Brain microvascular endothelial cell (primary cell): ENCODE measurements at regions not wholly inside any gene's neighbourhood (a gene's known extent, or its start where the extent isn't known, plus 50 kb on each side); places are given as distances from the start of the nearest gene placed in this dataset.

ENCODE experiments used
- DNase-seq: peaks from one replicate; pipeline ENCODE4 v3.0.0-alpha.2; 2020
- H3K27ac ChIP-seq: fragments of 250-450 bp; sonication (Bioruptor Pico); 2 replicates; pipeline ENCODE4 v1.5.1; 2020; ENCODE audit warnings: mild to moderate bottlenecking, moderate library complexity
- H3K27me3 ChIP-seq: fragments of 250-450 bp; sonication (Bioruptor Pico); replicated peaks from 2 replicates; pipeline ENCODE4 v1.5.1; 2020; ENCODE audit warnings: mild to moderate bottlenecking
- H3K36me3 ChIP-seq: fragments of 250-450 bp; sonication (Bioruptor Pico); replicated peaks from 2 replicates; pipeline ENCODE4 v1.5.1; 2020; ENCODE audit warnings: mild to moderate bottlenecking
- H3K4me3 ChIP-seq: 2 replicates; pipeline ENCODE4 v1.5.1; 2011; ENCODE audit warnings: low read depth, mild to moderate bottlenecking, control low read depth, low read length, moderate library complexity
- in situ Hi-C: cut with HindIII; loops from 2 replicates; pipeline ENCODE4 v1.10.0; 2017; ENCODE audit warnings: low sequenced_read_pairs, low pct_ligation_motif_present
- TF ChIP-seq, protein P1 (sequence below): IDR thresholded peaks from 2 replicates; pipeline ENCODE4 v1.5.1; 2011; ENCODE audit warnings: low read depth, mild to moderate bottlenecking, moderate library complexity, low read length, control low read depth, inconsistent platforms; ENCODE audit errors: missing control alignments

GRCh38 chr2:8583400-8584173 lies 98.3 kb upstream of the ID2 start:
- Histone ChIP-seq H3K27ac (no peak overlapping the region), H3K27me3 (peaks cover 3% of the 10 kb centered on the region), H3K4me3 (peak overlapping the region; percentile 17), H3K36me3 (no peaks in the 10 kb centered on the region)
- DNase-seq = peak; percentile 45
- in situ Hi-C loops = no loop called here
- TF ChIP-seq, protein P1, sequence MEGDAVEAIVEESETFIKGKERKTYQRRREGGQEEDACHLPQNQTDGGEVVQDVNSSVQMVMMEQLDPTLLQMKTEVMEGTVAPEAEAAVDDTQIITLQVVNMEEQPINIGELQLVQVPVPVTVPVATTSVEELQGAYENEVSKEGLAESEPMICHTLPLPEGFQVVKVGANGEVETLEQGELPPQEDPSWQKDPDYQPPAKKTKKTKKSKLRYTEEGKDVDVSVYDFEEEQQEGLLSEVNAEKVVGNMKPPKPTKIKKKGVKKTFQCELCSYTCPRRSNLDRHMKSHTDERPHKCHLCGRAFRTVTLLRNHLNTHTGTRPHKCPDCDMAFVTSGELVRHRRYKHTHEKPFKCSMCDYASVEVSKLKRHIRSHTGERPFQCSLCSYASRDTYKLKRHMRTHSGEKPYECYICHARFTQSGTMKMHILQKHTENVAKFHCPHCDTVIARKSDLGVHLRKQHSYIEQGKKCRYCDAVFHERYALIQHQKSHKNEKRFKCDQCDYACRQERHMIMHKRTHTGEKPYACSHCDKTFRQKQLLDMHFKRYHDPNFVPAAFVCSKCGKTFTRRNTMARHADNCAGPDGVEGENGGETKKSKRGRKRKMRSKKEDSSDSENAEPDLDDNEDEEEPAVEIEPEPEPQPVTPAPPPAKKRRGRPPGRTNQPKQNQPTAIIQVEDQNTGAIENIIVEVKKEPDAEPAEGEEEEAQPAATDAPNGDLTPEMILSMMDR = no peak

DNA sequence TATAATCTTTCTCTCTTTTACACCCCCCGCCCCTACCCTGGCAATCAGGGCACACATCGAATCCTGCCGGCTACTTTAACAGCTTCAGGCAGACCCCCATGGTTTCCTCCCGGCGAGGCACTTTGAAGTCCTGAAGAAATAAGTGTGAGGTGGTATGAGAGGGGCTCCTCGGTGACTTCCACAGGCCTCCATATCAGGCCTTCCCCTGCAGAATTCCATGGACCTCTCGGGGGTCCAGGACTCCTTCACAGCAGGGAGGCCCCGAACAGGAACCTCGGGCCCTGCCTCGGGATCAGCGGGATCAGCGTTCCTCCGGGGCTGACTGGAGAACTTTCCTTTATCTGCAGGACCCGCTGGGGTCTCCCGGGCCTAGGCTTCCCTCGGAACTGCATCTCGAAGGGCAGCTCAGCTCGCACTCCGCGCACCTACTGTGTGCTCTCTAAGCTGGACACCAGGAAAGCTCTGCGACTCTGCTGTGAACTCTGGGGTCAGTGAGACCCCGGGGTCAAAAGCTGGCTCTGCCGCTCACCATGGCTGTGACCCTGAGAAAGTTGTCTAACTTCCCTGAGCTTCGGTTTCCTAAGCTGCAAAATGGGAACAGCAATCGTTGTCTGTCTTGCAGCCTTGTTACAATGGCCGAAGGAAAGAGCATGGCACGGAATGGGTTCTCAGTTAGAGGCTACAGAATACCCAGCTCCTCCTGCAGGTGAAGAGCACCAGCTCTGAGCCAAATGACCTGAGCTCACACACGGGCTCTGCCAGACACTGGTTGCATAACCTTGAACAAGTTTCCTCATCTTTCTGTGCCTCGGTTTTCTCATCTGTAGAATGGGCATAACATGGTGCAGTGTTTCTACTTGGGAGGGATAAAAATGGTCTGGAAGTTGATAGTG lies 97.4 kb upstream of the ID2 start:
- H3K4me3 ChIP-seq = peak overlapping the region; percentile 17
- TF ChIP-seq, protein P1 = no peak
- H3K27ac ChIP-seq = no peak overlapping the region
- no peak for DNase-seq
- in situ Hi-C loops = no loop called here
- peaks cover 3% of the 10 kb centered on the region for H3K27me3 ChIP-seq
- no peaks in the 10 kb centered on the region for H3K36me3 ChIP-seq

DNA sequence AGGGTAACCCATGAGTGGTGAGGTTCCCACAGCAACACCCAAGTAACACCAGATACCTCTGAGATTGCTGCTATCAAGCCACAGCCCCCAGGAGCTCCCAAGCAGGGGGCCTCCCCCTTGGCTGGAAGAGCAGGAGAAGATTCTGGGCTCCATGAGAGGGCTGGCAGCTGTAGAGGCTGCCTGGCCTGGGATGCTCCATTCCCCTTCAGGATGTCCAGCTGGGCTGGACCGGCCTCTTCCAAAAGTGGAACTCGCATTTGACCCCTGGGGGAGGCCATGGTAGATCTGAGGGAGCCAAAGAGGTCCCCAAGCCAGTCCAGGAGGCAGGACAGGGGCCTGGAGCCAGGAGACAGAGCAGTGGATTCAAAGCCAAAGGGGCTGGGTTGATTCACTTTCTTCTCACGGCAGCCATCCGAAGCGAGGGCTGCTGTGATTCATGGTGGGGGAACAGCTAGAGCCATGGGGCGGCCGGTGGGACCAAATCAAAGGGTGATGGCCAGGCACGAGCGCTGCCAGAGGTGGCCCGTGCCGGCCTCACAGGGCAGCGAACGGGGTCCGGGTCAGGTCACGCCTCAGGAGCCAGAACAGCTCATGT lies 95.3 kb upstream of the ID2 start:
- DNase-seq = no peak
- TF ChIP-seq, protein P1 = no peak
- peaks cover 3% of the 10 kb centered on the region for H3K27me3 ChIP-seq
- no peak overlapping the region for H3K4me3 ChIP-seq
- no peaks in the 10 kb centered on the region for H3K36me3 ChIP-seq
- in situ Hi-C loops = no loop called here
- no peak overlapping the region for H3K27ac ChIP-seq

DNA sequence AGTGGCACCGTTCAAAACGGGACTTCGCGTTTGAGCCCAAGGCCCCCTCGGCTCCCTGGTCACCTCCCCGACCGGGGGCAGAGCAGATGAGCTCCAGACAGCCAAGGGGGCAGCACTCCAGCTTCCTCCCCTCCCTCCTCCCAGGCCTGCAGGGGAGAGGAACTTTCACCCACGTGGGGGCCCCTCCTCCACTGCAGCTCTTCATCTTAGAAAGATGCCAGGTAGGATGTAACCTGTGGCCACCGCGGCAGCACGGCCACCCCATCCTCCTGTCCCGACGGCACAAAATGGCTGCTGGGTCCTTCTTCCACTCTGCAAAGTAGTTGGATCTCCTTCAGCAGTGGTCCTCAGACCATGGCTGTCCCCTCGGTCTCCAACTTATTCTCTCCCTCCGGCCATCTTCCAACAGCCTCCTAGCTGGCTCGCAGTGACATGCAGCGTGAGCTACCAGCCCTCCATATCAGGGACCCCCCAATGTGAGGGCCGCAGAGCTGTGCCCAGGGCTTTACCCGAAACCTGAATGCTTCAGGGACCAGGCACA lies 94.5 kb upstream of the ID2 start:
- Histone ChIP-seq H3K27ac (no peak overlapping the region), H3K36me3 (no peaks in the 10 kb centered on the region), H3K4me3 (no peak overlapping the region), H3K27me3 (peaks cover 3% of the 10 kb centered on the region)
- in situ Hi-C loops = no loop called here
- DNase-seq = no peak
- TF ChIP-seq, protein P1 = no peak

DNA sequence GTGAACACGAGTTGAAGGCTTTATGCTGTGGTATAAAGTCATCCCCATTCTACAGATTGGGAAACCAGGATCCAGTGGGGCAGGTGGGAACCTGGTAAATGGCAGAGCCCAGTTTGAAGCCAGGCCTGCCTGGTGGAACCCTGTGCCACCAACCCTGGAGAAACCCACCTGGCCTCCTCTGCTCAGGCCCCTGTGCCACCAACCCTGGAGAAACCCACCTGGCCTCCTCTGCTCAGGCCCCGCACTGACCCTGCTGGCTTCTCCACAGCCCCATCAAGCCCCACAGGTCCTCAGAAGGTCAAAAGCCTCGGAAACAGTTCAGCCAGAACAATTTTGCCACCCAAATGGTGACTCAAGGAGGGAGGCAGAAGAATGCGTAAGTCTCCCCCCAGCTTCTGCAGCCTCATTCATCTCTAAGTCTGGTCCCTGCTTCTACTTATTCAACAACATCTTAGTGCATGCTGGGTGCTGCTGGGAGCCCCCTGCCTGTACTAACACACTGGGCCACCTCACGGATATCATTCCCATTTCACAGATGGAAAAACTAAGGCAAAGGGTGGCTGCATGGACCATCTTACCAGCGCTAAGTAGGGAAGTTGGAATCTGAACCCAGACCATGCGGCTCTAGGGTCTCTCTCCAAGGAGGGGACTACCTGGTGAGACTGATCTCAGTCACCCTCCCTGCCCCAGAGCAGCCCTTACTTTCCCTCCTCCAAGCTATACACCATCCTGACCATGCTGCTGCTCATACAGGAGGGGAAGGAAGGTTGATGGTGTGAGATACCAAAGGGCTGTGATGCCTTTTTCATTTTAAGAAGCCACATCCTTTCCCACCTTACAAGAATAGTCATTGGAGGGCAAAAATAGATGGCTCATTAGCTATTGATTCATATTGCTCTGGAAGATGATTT lies 93.7 kb upstream of the ID2 start:
- Histone ChIP-seq H3K27me3 (peaks cover 3% of the 10 kb centered on the region), H3K4me3 (no peak overlapping the region), H3K27ac (no peak overlapping the region), H3K36me3 (no peaks in the 10 kb centered on the region)
- TF ChIP-seq, protein P1 = no peak
- DNase-seq = no peak
- in situ Hi-C loops = no loop called here
